K562 (cell line): ENCODE measurements at regions not wholly inside any gene's neighbourhood (a gene's known extent, or its start where the extent isn't known, plus 50 kb on each side); places are given as distances from the start of the nearest gene placed in this dataset.

Experiments used
- EGR1 ChIP-seq: fragments of 450-650 bp; conservative IDR thresholded peaks from 2 replicates; pipeline ENCODE4 v1.6.1; 2017; ENCODE audit warnings: mild to moderate bottlenecking
- ELF2 ChIP-seq: fragments of 250-450 bp; sonication (Bioruptor Pico); IDR thresholded peaks from 2 replicates; pipeline ENCODE4 v1.5.0; 2021; ENCODE audit warnings: mild to moderate bottlenecking
- EZH2 ChIP-seq: IDR thresholded peaks from 2 replicates; pipeline ENCODE4 v1.6.1; 2012; ENCODE audit warnings: low read depth, mild to moderate bottlenecking, inconsistent platforms, low read length, borderline replicate concordance
- FOXJ3 ChIP-seq: sonication (generic); formaldehyde crosslinking; IDR thresholded peaks from 2 replicates; pipeline ENCODE4 v1.4.0; 2020; ENCODE audit warnings: mild to moderate bottlenecking, missing genetic modification reagents
- FOXK2 ChIP-seq, 2 experiments: fragments of 450-650 bp; IDR thresholded peaks in 1 of 2; conservative IDR thresholded peaks in 1 of 2; 2 replicates each; pipeline ENCODE4 v1.6.1; 2016; ENCODE audit warnings: low read depth in 2 of 2, mild to moderate bottlenecking in 1 of 2
- HDAC6 ChIP-seq: IDR thresholded peaks from 2 replicates; pipeline ENCODE4 v1.6.1; 2012; ENCODE audit warnings: low read depth, mild to moderate bottlenecking, control low read depth, inconsistent platforms, low read length, moderate library complexity
- MIER1 ChIP-seq: fragments of 450-650 bp; IDR thresholded peaks from 2 replicates; pipeline ENCODE4 v1.6.1; 2016; ENCODE audit warnings: antibody characterized with exemption, mild to moderate bottlenecking, low read depth
- NR2F6 ChIP-seq: fragments of 450-650 bp; formaldehyde crosslinking; IDR thresholded peaks from 2 replicates; pipeline ENCODE4 v1.4.0; 2020; ENCODE audit warnings: mild to moderate bottlenecking
- PHF21A ChIP-seq: fragments of 450-650 bp; IDR thresholded peaks from 2 replicates; pipeline ENCODE4 v1.6.1; 2017; ENCODE audit warnings: low read depth, borderline replicate concordance
- POLR3G ChIP-seq: IDR thresholded peaks from 2 replicates; pipeline ENCODE4 v1.6.1; 2011; ENCODE audit not compliant: insufficient read length, insufficient replicate concordance; ENCODE audit errors: extremely low read depth
- RAD21 ChIP-seq, 2 experiments: fragments of 250-450 bp in 1 of 2; fragments of 450-650 bp in 1 of 2; sonication (Bioruptor Pico) in 1 of 2; formaldehyde crosslinking in 1 of 2; IDR thresholded peaks in 1 of 2; conservative IDR thresholded peaks in 1 of 2; 2 replicates each; pipeline versions ENCODE4 v1.4.0 to v1.8.0; 2020 to 2022; ENCODE audit warnings: mild to moderate bottlenecking in 2 of 2, moderate library complexity in 1 of 2
- RB1 ChIP-seq: fragments of 450-650 bp; IDR thresholded peaks from 2 replicates; pipeline ENCODE4 v1.6.1; 2017; ENCODE audit warnings: low read depth, mild to moderate bottlenecking
- TBP ChIP-seq: optimal IDR thresholded peaks from 2 replicates; pipeline ENCODE3; 2011; ENCODE audit warnings: low read depth, low read length, improper control_type of control experiment
- XRCC5 ChIP-seq: fragments of 200-400 bp; formaldehyde crosslinking; IDR thresholded peaks from 2 replicates; pipeline ENCODE4 v1.6.1; 2017; ENCODE audit warnings: low read depth, mild to moderate bottlenecking, low read length
- ZNF121 ChIP-seq: sonication (generic); formaldehyde crosslinking; conservative IDR thresholded peaks from 2 replicates; pipeline ENCODE4 v1.8.0; 2022; ENCODE audit warnings: missing genetic modification reagents
- ZNF165 ChIP-seq: fragments of 250-450 bp; sonication (Bioruptor Pico); IDR thresholded peaks from 2 replicates; pipeline ENCODE4 v1.4.0; 2020; ENCODE audit warnings: borderline replicate concordance
- ZNF592 ChIP-seq: fragments of 450-650 bp; IDR thresholded peaks from 2 replicates; pipeline ENCODE4 v1.6.1; 2017; ENCODE audit warnings: antibody characterized with exemption, mild to moderate bottlenecking
- TF ChIP-seq, protein P1 (sequence below): fragments of 200-800 bp; sonication (Bioruptor generic); IDR thresholded peaks from 2 replicates; pipeline ENCODE4 v1.6.1; 2016; ENCODE audit warnings: missing genetic modification characterization, missing compliant biosample characterization
- TF ChIP-seq, protein P2 (sequence below): IDR thresholded peaks from 2 replicates; pipeline ENCODE4 v1.6.1; 2016; ENCODE audit warnings: missing genetic modification characterization, missing compliant biosample characterization

- TF ChIP-seq, protein P1, sequence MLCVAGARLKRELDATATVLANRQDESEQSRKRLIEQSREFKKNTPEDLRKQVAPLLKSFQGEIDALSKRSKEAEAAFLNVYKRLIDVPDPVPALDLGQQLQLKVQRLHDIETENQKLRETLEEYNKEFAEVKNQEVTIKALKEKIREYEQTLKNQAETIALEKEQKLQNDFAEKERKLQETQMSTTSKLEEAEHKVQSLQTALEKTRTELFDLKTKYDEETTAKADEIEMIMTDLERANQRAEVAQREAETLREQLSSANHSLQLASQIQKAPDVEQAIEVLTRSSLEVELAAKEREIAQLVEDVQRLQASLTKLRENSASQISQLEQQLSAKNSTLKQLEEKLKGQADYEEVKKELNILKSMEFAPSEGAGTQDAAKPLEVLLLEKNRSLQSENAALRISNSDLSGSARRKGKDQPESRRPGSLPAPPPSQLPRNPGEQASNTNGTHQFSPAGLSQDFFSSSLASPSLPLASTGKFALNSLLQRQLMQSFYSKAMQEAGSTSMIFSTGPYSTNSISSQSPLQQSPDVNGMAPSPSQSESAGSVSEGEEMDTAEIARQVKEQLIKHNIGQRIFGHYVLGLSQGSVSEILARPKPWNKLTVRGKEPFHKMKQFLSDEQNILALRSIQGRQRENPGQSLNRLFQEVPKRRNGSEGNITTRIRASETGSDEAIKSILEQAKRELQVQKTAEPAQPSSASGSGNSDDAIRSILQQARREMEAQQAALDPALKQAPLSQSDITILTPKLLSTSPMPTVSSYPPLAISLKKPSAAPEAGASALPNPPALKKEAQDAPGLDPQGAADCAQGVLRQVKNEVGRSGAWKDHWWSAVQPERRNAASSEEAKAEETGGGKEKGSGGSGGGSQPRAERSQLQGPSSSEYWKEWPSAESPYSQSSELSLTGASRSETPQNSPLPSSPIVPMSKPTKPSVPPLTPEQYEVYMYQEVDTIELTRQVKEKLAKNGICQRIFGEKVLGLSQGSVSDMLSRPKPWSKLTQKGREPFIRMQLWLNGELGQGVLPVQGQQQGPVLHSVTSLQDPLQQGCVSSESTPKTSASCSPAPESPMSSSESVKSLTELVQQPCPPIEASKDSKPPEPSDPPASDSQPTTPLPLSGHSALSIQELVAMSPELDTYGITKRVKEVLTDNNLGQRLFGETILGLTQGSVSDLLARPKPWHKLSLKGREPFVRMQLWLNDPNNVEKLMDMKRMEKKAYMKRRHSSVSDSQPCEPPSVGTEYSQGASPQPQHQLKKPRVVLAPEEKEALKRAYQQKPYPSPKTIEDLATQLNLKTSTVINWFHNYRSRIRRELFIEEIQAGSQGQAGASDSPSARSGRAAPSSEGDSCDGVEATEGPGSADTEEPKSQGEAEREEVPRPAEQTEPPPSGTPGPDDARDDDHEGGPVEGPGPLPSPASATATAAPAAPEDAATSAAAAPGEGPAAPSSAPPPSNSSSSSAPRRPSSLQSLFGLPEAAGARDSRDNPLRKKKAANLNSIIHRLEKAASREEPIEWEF: no peak
- TF ChIP-seq ZNF121 (CRISPR knock-in tag) (no peak), RAD21 (CRISPR knock-in tag; conservative IDR thresholded peaks at IDR 0.05 in 1 of 2, IDR thresholded peaks at IDR 0.05 in 1 of 2) (no peak), FOXJ3 (CRISPR knock-in tag) (no peak), ZNF165 (CRISPR knock-in tag) (no peak), NR2F6 (CRISPR knock-in tag) (no peak), EGR1 (0 out of 2 replicates have a peak, but pooled peaks have one; percentile 31), TBP (peak; percentile 38), FOXK2 (conservative IDR thresholded peaks at IDR 0.05 in 1 of 2, IDR thresholded peaks at IDR 0.05 in 1 of 2; ENCODE audit: low read depth in 2 of 2) (peak; percentile 38 to 53; a peak in 2 of 4 replicates), HDAC6 (no peak), XRCC5 (no peak), POLR3G (no peak), RB1 (no peak), PHF21A (no peak), MIER1 (no peak), ELF2 (CRISPR knock-in tag) (no peak), ZNF592 (peak; percentile 57; the same call in 1 of the 2 replicates), EZH2 (no peak)
- TF ChIP-seq, protein P2, sequence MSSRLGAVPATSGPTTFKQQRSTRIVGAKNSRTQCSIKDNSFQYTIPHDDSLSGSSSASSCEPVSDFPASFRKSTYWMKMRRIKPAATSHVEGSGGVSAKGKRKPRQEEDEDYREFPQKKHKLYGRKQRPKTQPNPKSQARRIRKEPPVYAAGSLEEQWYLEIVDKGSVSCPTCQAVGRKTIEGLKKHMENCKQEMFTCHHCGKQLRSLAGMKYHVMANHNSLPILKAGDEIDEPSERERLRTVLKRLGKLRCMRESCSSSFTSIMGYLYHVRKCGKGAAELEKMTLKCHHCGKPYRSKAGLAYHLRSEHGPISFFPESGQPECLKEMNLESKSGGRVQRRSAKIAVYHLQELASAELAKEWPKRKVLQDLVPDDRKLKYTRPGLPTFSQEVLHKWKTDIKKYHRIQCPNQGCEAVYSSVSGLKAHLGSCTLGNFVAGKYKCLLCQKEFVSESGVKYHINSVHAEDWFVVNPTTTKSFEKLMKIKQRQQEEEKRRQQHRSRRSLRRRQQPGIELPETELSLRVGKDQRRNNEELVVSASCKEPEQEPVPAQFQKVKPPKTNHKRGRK (tag): no peak
Measured at GRCh38 chr6:50956014-50956413, 137.3 kb downstream of the TFAP2B start (continued).
